NB4 (cell line): ENCODE measurements at regions not wholly inside any gene's neighbourhood (a gene's known extent, or its start where the extent isn't known, plus 50 kb on each side); places are given as distances from the start of the nearest gene placed in this dataset.

Experiments
- MYC ChIP-seq: IDR thresholded peaks from 2 replicates; pipeline ENCODE4 v1.6.1; 2011; ENCODE audit warnings: low read depth, low read length
- TF ChIP-seq, protein P1 (sequence below): IDR thresholded peaks from 2 replicates; pipeline ENCODE4 v1.6.1; 2011; ENCODE audit warnings: low read depth, low read length
- TF ChIP-seq, protein P2 (sequence below): IDR thresholded peaks from one replicate; pipeline ENCODE4 v1.5.1; 2012; ENCODE audit warnings: low read depth, low read length

DNA sequence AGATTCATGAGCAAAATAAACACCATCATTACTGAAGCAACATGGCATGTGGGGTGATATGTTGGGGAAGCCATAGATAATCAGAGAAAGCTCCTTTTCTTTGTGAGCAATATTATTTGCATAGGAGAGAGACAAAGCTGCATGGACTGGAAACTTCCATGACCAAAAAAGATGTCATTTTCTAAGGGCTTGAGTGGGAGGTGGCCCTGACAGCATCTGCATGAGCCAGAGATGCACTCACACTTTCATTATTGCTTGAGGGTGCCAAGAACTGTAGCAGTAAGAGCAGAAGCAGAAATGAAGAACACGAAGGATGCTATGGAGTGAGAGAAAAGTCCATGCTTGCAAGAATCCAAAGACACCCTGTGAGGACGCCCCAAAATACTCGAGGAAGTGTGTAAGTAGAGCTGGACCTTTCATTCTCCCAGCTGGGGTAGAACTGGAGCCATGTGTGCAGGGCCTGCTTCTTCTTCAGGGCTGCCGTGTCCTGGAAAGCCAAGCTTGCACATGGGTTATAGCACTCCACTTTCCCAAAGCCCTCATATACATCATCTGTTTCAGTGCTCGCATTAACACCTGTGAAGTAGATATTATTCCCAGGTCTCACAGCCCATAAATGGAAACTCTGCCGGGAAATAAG is 851.2 kb downstream of the DHX35 start:
- TF ChIP-seq, protein P1, sequence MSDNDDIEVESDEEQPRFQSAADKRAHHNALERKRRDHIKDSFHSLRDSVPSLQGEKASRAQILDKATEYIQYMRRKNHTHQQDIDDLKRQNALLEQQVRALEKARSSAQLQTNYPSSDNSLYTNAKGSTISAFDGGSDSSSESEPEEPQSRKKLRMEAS = no peak
- TF ChIP-seq, protein P2, sequence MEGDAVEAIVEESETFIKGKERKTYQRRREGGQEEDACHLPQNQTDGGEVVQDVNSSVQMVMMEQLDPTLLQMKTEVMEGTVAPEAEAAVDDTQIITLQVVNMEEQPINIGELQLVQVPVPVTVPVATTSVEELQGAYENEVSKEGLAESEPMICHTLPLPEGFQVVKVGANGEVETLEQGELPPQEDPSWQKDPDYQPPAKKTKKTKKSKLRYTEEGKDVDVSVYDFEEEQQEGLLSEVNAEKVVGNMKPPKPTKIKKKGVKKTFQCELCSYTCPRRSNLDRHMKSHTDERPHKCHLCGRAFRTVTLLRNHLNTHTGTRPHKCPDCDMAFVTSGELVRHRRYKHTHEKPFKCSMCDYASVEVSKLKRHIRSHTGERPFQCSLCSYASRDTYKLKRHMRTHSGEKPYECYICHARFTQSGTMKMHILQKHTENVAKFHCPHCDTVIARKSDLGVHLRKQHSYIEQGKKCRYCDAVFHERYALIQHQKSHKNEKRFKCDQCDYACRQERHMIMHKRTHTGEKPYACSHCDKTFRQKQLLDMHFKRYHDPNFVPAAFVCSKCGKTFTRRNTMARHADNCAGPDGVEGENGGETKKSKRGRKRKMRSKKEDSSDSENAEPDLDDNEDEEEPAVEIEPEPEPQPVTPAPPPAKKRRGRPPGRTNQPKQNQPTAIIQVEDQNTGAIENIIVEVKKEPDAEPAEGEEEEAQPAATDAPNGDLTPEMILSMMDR = no peak
- TF ChIP-seq MYC = no peak
